Effector CD4-positive, alpha-beta T cell (primary cell): ENCODE measurements at regions not wholly inside any gene's neighbourhood (a gene's known extent, or its start where the extent isn't known, plus 50 kb on each side); places are given as distances from the start of the nearest gene placed in this dataset.
"Not testable (repeated sequence)": the region's sequence is repeated elsewhere in the genome, so short reads cannot be mapped to it uniquely, and the experiment has no call there.

Experiments
- DNase-seq: peaks from one replicate; pipeline ENCODE4 v3.0.0-alpha.2; 2020

GRCh38 chr1:34371179-34371578 lies 194.5 kb downstream of the C1orf94 start:
- not testable (repeated sequence) for DNase-seq

GRCh38 chr1:34371829-34372532 lies 195.3 kb downstream of the C1orf94 start:
- DNase-seq = no peak

GRCh38 chr1:34372891-34373290 lies 196.2 kb downstream of the C1orf94 start:
- DNase-seq = no peak

- DNase-seq = no peak
Measured at GRCh38 chr1:34373912-34374311, 197.2 kb downstream of the C1orf94 start.

GRCh38 chr1:34376531-34376930 lies 199.8 kb downstream of the C1orf94 start:
- DNase-seq = no peak

- no peak for DNase-seq
Measured at GRCh38 chr1:34378968-34379856, 202.5 kb downstream of the C1orf94 start.

- no peak for DNase-seq
Measured at GRCh38 chr1:34379911-34380310, 203.2 kb downstream of the C1orf94 start.

- no peak for DNase-seq
Measured at GRCh38 chr1:34380526-34381124, 203.9 kb downstream of the C1orf94 start.

GRCh38 chr1:34389974-34390373 lies 213.3 kb downstream of the C1orf94 start:
- DNase-seq = no peak

- DNase-seq = no peak
Measured at GRCh38 chr1:34396042-34396441, 219.3 kb downstream of the C1orf94 start.

GRCh38 chr1:34398241-34398915 lies 221.7 kb downstream of the C1orf94 start:
- DNase-seq = no peak

- no peak for DNase-seq
Measured at GRCh38 chr1:34398916-34399275, 222.2 kb downstream of the C1orf94 start.

- DNase-seq = no peak
Measured at GRCh38 chr1:34400675-34401074, 224.0 kb downstream of the C1orf94 start.

GRCh38 chr1:34403156-34403555 lies 226.4 kb downstream of the C1orf94 start:
- DNase-seq = no peak

- DNase-seq = no peak
Measured at GRCh38 chr1:34404804-34405203, 228.1 kb downstream of the C1orf94 start.

- DNase-seq = no peak
Measured at GRCh38 chr1:34405266-34405959, 228.7 kb downstream of the C1orf94 start.

- no peak for DNase-seq
Measured at GRCh38 chr1:34406377-34406776, 229.7 kb downstream of the C1orf94 start.

- no peak for DNase-seq
Measured at GRCh38 chr1:34406833-34407539, 230.3 kb downstream of the C1orf94 start.

- no peak for DNase-seq
Measured at GRCh38 chr1:34408011-34408410, 231.3 kb downstream of the C1orf94 start.

GRCh38 chr1:34409689-34410229 lies 233.1 kb downstream of the C1orf94 start:
- no peak for DNase-seq

GRCh38 chr1:34412598-34413370 lies 236.1 kb downstream of the C1orf94 start:
- DNase-seq = no peak
